OCI-LY3 (cell line): ENCODE measurements at regions not wholly inside any gene's neighbourhood (a gene's known extent, or its start where the extent isn't known, plus 50 kb on each side); places are given as distances from the start of the nearest gene placed in this dataset.

Experiments
- H2AFZ ChIP-seq: fragments of 200-600, 300-600 bp; shearing (Covaris generic); 2 replicates; pipeline ENCODE4 v1.6.0; 2014; ENCODE audit warnings: antibody characterized with exemption, low read depth, low read length
- H3K27ac ChIP-seq: fragments of 200-600, 300-600 bp; sonication (generic); 2 replicates; pipeline ENCODE4 v1.5.1; 2014; ENCODE audit warnings: mild to moderate bottlenecking, low read length, moderate library complexity, mixed read lengths
- H3K27me3 ChIP-seq: fragments of 200-600, 300-600 bp; sonication (generic); 2 replicates; pipeline ENCODE4 v1.6.1; 2014; ENCODE audit warnings: low read depth, low read length, mixed read lengths
- H3K36me3 ChIP-seq: fragments of 200-600, 300-600 bp; sonication (generic); replicated peaks from 2 replicates; pipeline ENCODE3; 2014; ENCODE audit warnings: low read depth, low read length, mixed read lengths
- H3K4me1 ChIP-seq: fragments of 300-600, 200-600 bp; sonication (generic); 2 replicates; pipeline ENCODE4 v1.6.1; 2014; ENCODE audit warnings: low read length, mixed read lengths
- H3K4me2 ChIP-seq: fragments of 200-600, 300-600 bp; sonication (generic); 2 replicates; pipeline ENCODE4 v1.6.1; 2014; ENCODE audit warnings: low read length, mixed read lengths
- H3K4me3 ChIP-seq: fragments of 300-600, 200-600 bp; sonication (generic); 2 replicates; pipeline ENCODE4 v1.5.1; 2014; ENCODE audit warnings: antibody characterized with exemption, mild to moderate bottlenecking, low read length, moderate library complexity
- H3K79me2 ChIP-seq: fragments of 300-600, 200-600 bp; shearing (Covaris generic); 2 replicates; pipeline ENCODE4 v1.6.1; 2014; ENCODE audit warnings: mild to moderate bottlenecking, low read length, mixed read lengths
- H3K9ac ChIP-seq: fragments of 300-600, 200-600 bp; shearing (Covaris generic); 2 replicates; pipeline ENCODE4 v1.6.0; 2014; ENCODE audit warnings: mild to moderate bottlenecking, low read length, moderate library complexity
- H3K9me3 ChIP-seq: fragments of 200-600, 300-600 bp; shearing (Covaris generic); 2 replicates; pipeline ENCODE4 v1.6.1; 2014; ENCODE audit warnings: low read length, mixed read lengths; ENCODE audit not compliant: insufficient read depth
- H4K20me1 ChIP-seq: fragments of 200-600, 300-600 bp; sonication (generic); 2 replicates; pipeline ENCODE4 v1.6.1; 2016; ENCODE audit warnings: low read length, mixed read lengths; ENCODE audit not compliant: insufficient read depth
- CTCF ChIP-seq: fragments of 200-600, 300-600 bp; sonication (generic); IDR thresholded peaks from 2 replicates; pipeline ENCODE4 v1.5.1; 2014; ENCODE audit warnings: antibody characterized with exemption, low read length, low read depth
- EZH2phosphoT487 ChIP-seq: fragments of 200-600 bp; shearing (Covaris generic); IDR thresholded peaks from 2 replicates; pipeline ENCODE4 v1.6.1; 2018; ENCODE audit warnings: antibody characterized with exemption, mixed run types, low read depth

DNA sequence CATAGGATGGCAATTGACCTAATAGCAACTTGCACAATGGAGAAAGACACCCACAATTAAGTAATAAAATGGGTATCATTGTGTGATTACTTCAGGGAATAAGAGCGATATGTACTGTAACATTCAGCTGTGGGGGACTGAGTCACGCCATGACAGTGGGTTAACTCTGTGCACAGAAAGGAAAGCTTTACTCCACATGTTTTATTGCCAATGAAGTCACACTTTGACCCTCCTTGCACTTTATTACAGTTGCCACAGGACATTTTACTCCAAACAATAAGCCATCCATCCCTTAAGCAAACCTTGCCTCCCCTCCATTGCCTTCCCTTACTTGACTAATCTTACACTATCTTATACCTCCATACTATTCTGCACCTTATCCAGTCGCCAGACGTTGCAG lies 403.1 kb downstream of the VRK1 start:
- no peak overlapping the region for H2AFZ ChIP-seq
- no peaks in the 10 kb centered on the region for H4K20me1 ChIP-seq
- no peaks in the 10 kb centered on the region for H3K9me3 ChIP-seq
- peaks cover 13% of the 10 kb centered on the region for H3K27me3 ChIP-seq
- H3K9ac ChIP-seq, result no peak overlapping the region
- no peaks in the 10 kb centered on the region for H3K79me2 ChIP-seq
- no peak for TF ChIP-seq EZH2phosphoT487
- TF ChIP-seq CTCF, result no peak
- H3K27ac ChIP-seq, result no peak overlapping the region
- no peaks in the 10 kb centered on the region for H3K36me3 ChIP-seq
- no peaks in the 10 kb centered on the region for H3K4me1 ChIP-seq
- H3K4me3 ChIP-seq, result no peak overlapping the region
- H3K4me2 ChIP-seq, result no peak overlapping the region

DNA sequence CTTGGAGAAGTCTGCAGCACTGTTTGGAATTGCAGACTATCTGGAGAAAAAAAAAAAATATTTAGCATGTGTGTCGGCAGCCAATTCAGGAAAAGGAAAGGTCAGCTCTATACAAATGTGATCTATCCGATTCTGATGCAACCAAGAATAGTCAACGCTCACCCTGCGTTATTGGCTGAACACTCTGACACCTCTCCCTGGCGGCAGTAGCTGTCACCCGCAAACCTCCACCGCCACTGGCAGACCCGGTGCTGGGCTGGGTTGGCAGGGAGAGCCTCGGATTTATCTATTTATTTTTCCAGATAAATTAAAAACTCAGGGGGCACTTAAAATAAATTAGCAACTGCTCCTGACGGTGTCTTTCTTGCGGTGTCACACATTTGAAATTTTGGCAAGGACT lies 409.7 kb downstream of the VRK1 start:
- H3K9ac ChIP-seq, result no peak overlapping the region
- H3K4me2 ChIP-seq, result no peak overlapping the region
- H3K27me3 ChIP-seq, result peaks cover 41% of the 10 kb centered on the region
- no peaks in the 10 kb centered on the region for H3K36me3 ChIP-seq
- H4K20me1 ChIP-seq, result no peaks in the 10 kb centered on the region
- no peaks in the 10 kb centered on the region for H3K79me2 ChIP-seq
- no peaks in the 10 kb centered on the region for H3K4me1 ChIP-seq
- H3K9me3 ChIP-seq, result no peaks in the 10 kb centered on the region
- H3K27ac ChIP-seq, result no peak overlapping the region
- no peak overlapping the region for H3K4me3 ChIP-seq
- TF ChIP-seq EZH2phosphoT487, result no peak
- TF ChIP-seq CTCF, result no peak
- H2AFZ ChIP-seq, result no peak overlapping the region

- Histone ChIP-seq H4K20me1 (no peaks in the 10 kb centered on the region), H2AFZ (no peak overlapping the region), H3K27me3 (peaks cover 55% of the 10 kb centered on the region), H3K4me2 (no peak overlapping the region), H3K9me3 (no peaks in the 10 kb centered on the region), H3K36me3 (no peaks in the 10 kb centered on the region), H3K4me3 (no peak overlapping the region), H3K9ac (no peak overlapping the region), H3K4me1 (peaks cover 6% of the 10 kb centered on the region), H3K27ac (no peak overlapping the region), H3K79me2 (no peaks in the 10 kb centered on the region)
- TF ChIP-seq EZH2phosphoT487, result no peak
- TF ChIP-seq CTCF, result no peak
Measured at GRCh38 chr14:97210202-97210601, 413.0 kb downstream of the VRK1 start.

- Histone ChIP-seq H3K4me3 (no peak overlapping the region), H3K36me3 (no peaks in the 10 kb centered on the region), H3K4me1 (peaks cover 6% of the 10 kb centered on the region), H3K27me3 (peaks cover 60% of the 10 kb centered on the region), H3K79me2 (no peaks in the 10 kb centered on the region), H4K20me1 (no peaks in the 10 kb centered on the region), H3K27ac (no peak overlapping the region), H3K4me2 (no peak overlapping the region), H3K9ac (no peak overlapping the region), H2AFZ (no peak overlapping the region), H3K9me3 (no peaks in the 10 kb centered on the region)
- no peak for TF ChIP-seq CTCF
- no peak for TF ChIP-seq EZH2phosphoT487
Measured at GRCh38 chr14:97212399-97212798, 415.2 kb downstream of the VRK1 start.
